HCT116 (cell line): ENCODE measurements at regions not wholly inside any gene's neighbourhood (a gene's known extent, or its start where the extent isn't known, plus 50 kb on each side); places are given as distances from the start of the nearest gene placed in this dataset.

Source experiments
- ATAC-seq: fragments of 200-7000 bp; cut with Tn5 transposase; 2 replicates; pipeline ENCODE4 v1.9.1; 2020; ENCODE audit warnings: mild to moderate bottlenecking, moderate library complexity
- BruUV-seq: library from RNA; stranded (reverse); fragments of 400-500 nt; replicated peaks from 2 replicates; lab custom pipeline; 2021; lab: Mats Ljungman, UMichigan
- CTCF ChIA-PET: fragments of 300-600 bp; sonication (Branson Sonifier 250); formaldehyde crosslinking; loops from one replicate; lab custom pipeline; 2021; ENCODE audit warnings: antibody characterized with exemption; lab: Charles Lee
- POLR2A ChIA-PET: fragments of 300-600, 350-600 bp; sonication (Branson Sonifier 250); formaldehyde crosslinking; loops from one replicate; lab custom pipeline; 2021; ENCODE audit warnings: antibody characterized with exemption; lab: Charles Lee
- RAD21 ChIA-PET, 2 experiments: fragments of 300-600 bp; sonication (Branson Sonifier 250); formaldehyde crosslinking; loops; one replicate each; lab custom pipeline; 2023; ENCODE audit warnings: low total read pairs in 2 of 2; ENCODE audit not compliant: uncharacterized antibody in 2 of 2, unreplicated experiment in 2 of 2, low non-redundant PET in 1 of 2; lab: Charles Lee
- DNase-seq: peaks from one replicate; pipeline ENCODE4 v3.0.0-alpha.2; 2010; ENCODE audit warnings: low read depth, low spot score
- H2AFZ ChIP-seq: fragments of 200-600 bp; shearing (Covaris generic), sonication (generic); 2 replicates; pipeline ENCODE4 v1.6.1; 2017; ENCODE audit warnings: low read depth, mixed run types, mixed read lengths, antibody characterized with exemption, low read length; ENCODE audit not compliant: poor library complexity, severe bottlenecking
- H3K27ac ChIP-seq: 2 replicates; pipeline ENCODE4 v1.5.1; 2012; ENCODE audit warnings: low read depth, low read length
- H3K27me3 ChIP-seq: fragments of 200-600 bp; sonication (generic); 2 replicates; pipeline ENCODE4 v1.6.1; 2016; ENCODE audit warnings: mixed run types, low read length, mixed read lengths; ENCODE audit not compliant: insufficient read depth
- H3K36me3 ChIP-seq, 2 experiments: fragments of 200-500 bp in 1 of 2; fragments of 200-600 bp in 1 of 2; sonication (Bioruptor generic) in 1 of 2; sonication (generic) in 1 of 2; 2 replicates each; pipeline versions ENCODE4 v1.5.1 to v1.6.1; 2014 to 2016; ENCODE audit warnings: low read length in 2 of 2, inconsistent platforms in 1 of 2, mixed read lengths in 1 of 2, mixed run types in 1 of 2; ENCODE audit not compliant: insufficient read depth in 2 of 2, control insufficient read depth in 1 of 2
- H3K4me1 ChIP-seq, 2 experiments: fragments of 200-600 bp in 1 of 2; sonication (generic) in 1 of 2; 2 replicates each; pipeline versions ENCODE4 v1.5.1 to v1.6.1; 2012 to 2017; ENCODE audit warnings: low read length in 2 of 2, inconsistent platforms in 1 of 2, mild to moderate bottlenecking in 1 of 2, mixed read lengths in 1 of 2, mixed run types in 1 of 2, moderate library complexity in 1 of 2; ENCODE audit not compliant: insufficient read depth in 2 of 2, control insufficient read depth in 1 of 2
- H3K4me2 ChIP-seq: fragments of 200-600 bp; sonication (generic); 2 replicates; pipeline ENCODE4 v1.6.1; 2017; ENCODE audit warnings: mixed run types, low read length, mixed read lengths
- H3K4me3 ChIP-seq, 2 experiments: fragments of 200-600 bp in 1 of 2; sonication (generic) in 1 of 2; replicated peaks in 1 of 2; 2 replicates each; pipeline ENCODE4 v1.5.1; 2011 to 2016; ENCODE audit warnings: low read length in 2 of 2, control low read depth in 1 of 2, low read depth in 1 of 2, mild to moderate bottlenecking in 1 of 2, mixed read lengths in 1 of 2, mixed run types in 1 of 2
- H3K79me2 ChIP-seq: fragments of 200-600 bp; sonication (generic); 2 replicates; pipeline ENCODE4 v1.6.1; 2017; ENCODE audit warnings: mild to moderate bottlenecking, mixed run types, low read length, moderate library complexity, mixed read lengths; ENCODE audit not compliant: insufficient read depth
- H3K9ac ChIP-seq: fragments of 200-600 bp; sonication (generic); 2 replicates; pipeline ENCODE4 v1.6.1; 2016; ENCODE audit warnings: low read length, mixed read lengths
- H3K9me2 ChIP-seq: fragments of 200-600 bp; sonication (generic), shearing (Covaris generic); 2 replicates; pipeline ENCODE4 v1.6.1; 2017; ENCODE audit warnings: mixed run types, mild to moderate bottlenecking, moderate library complexity; ENCODE audit not compliant: insufficient read depth
- H3K9me3 ChIP-seq, 2 experiments: fragments of 200-500 bp in 1 of 2; fragments of 200-600 bp in 1 of 2; sonication (Bioruptor generic) in 1 of 2; sonication (generic) in 1 of 2; 2 replicates each; pipeline ENCODE4 v1.6.1; 2014 to 2017; ENCODE audit warnings: low read length in 2 of 2, mixed read lengths in 2 of 2, inconsistent platforms in 1 of 2, low read depth in 1 of 2, mild to moderate bottlenecking in 1 of 2, mixed run types in 1 of 2, moderate library complexity in 1 of 2; ENCODE audit not compliant: control insufficient read depth in 1 of 2, insufficient read depth in 1 of 2
- H4K20me1 ChIP-seq: fragments of 200-600 bp; sonication (generic), shearing (Covaris generic); 2 replicates; pipeline ENCODE4 v1.6.1; 2017; ENCODE audit warnings: mixed run types, mild to moderate bottlenecking, moderate library complexity; ENCODE audit not compliant: insufficient read depth
- CEBPB ChIP-seq: IDR thresholded peaks from 2 replicates; pipeline ENCODE4 v1.6.1; 2012; ENCODE audit warnings: low read depth
- EGR1 ChIP-seq: IDR thresholded peaks from 2 replicates; pipeline ENCODE4 v1.6.1; 2012; ENCODE audit warnings: low read depth
- ELF1 ChIP-seq: IDR thresholded peaks from 2 replicates; pipeline ENCODE4 v1.6.1; 2012; ENCODE audit warnings: low read depth, borderline replicate concordance
- EZH2 ChIP-seq: fragments of 200-600 bp; sonication (generic); IDR thresholded peaks from 2 replicates; pipeline ENCODE4 v1.6.1; 2017; ENCODE audit warnings: antibody characterized with exemption, mixed run types
- FOSL1 ChIP-seq: IDR thresholded peaks from 2 replicates; pipeline ENCODE4 v1.6.1; 2012; ENCODE audit warnings: low read depth
- JUND ChIP-seq: IDR thresholded peaks from 2 replicates; pipeline ENCODE4 v1.6.1; 2012
- POLR2A ChIP-seq: IDR thresholded peaks from 2 replicates; pipeline ENCODE4 v1.7.0; 2011; ENCODE audit warnings: borderline replicate concordance; ENCODE audit not compliant: insufficient read depth, insufficient read length; ENCODE audit errors: extremely low read depth
- POLR2AphosphoS5 ChIP-seq: IDR thresholded peaks from 2 replicates; pipeline ENCODE4 v1.6.1; 2011; ENCODE audit warnings: mild to moderate bottlenecking, low read depth, low read length, moderate library complexity
- RAD21 ChIP-seq: IDR thresholded peaks from 2 replicates; pipeline ENCODE4 v1.6.1; 2012; ENCODE audit warnings: low read depth, mild to moderate bottlenecking
- SIN3A ChIP-seq: IDR thresholded peaks from 2 replicates; pipeline ENCODE4 v1.6.1; 2012; ENCODE audit warnings: low read depth
- SP1 ChIP-seq: IDR thresholded peaks from 2 replicates; pipeline ENCODE4 v1.6.1; 2012; ENCODE audit warnings: low read depth
- SRF ChIP-seq: IDR thresholded peaks from 2 replicates; pipeline ENCODE4 v1.6.1; 2012; ENCODE audit warnings: low read depth
- YY1 ChIP-seq: IDR thresholded peaks from 2 replicates; pipeline ENCODE4 v1.6.1; 2011; ENCODE audit warnings: low read length, low read depth, moderate library complexity, mild to moderate bottlenecking; ENCODE audit not compliant: insufficient replicate concordance; ENCODE audit errors: extremely low read depth
- ZFX ChIP-seq: fragments of 450-650 bp; IDR thresholded peaks from 2 replicates; pipeline ENCODE4 v1.6.1; 2017
- ZNF274 ChIP-seq: fragments of 200-500 bp; sonication (Bioruptor generic); IDR thresholded peaks from 2 replicates; pipeline ENCODE4 v1.6.1; 2014; ENCODE audit warnings: mild to moderate bottlenecking, low read depth, low read length, inconsistent platforms
- intact Hi-C: fragments of 100-400 bp; cut with micrococcal nuclease; formaldehyde crosslinking; loops from 2 replicates; pipeline ENCODE4 v1.10.0; 2022
- TF ChIP-seq, protein P1 (sequence below), 3 experiments: fragments of 200-600 bp in 1 of 3; sonication (generic) in 1 of 3; IDR thresholded peaks in 2 of 3; conservative IDR thresholded peaks in 1 of 3; 2 replicates each; pipeline ENCODE4 v1.5.1; 2012 to 2017; ENCODE audit warnings: low read depth in 2 of 3, low read length in 2 of 3, antibody characterized with exemption in 1 of 3, borderline replicate concordance in 1 of 3, control low read depth in 1 of 3, mild to moderate bottlenecking in 1 of 3, mixed read lengths in 1 of 3, mixed run types in 1 of 3, moderate library complexity in 1 of 3; ENCODE audit not compliant: insufficient read depth in 1 of 3
- TF ChIP-seq, protein P2 (sequence below): IDR thresholded peaks from 2 replicates; pipeline ENCODE4 v1.6.1; 2012
- TF ChIP-seq, protein P3 (sequence below): IDR thresholded peaks from 2 replicates; pipeline ENCODE4 v1.6.1; 2012

DNA sequence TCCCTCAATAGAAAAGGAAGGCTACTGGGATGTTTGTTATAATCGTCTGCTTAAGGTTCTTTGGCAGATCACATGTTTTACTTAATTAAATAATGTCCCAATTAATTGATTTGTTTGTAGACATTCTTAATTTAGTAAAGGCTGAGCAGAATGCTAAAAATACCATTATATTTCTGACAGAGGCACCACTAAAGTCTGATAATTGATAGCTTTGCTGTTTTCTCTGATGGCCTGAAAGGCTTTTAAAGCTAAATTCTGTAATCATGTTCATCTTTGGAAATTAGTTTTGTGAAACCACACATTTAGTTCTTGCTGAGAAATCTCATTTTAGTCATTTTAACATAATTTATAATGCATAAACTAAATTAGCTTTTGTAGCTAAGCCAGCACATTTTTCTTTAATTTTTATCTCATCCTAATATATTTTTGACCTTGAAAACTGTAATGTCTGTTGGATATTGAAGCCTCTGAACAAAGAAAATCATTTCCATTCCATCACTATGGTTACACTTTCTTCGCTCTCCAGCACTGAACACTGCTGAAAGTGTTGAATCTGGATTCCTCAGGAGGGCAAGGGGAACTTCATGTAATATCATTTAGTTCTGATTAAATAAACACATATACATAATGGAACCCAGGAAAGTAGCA is 329.4 kb downstream of the ELAVL2 start:
- H2AFZ ChIP-seq, result no peak overlapping the region
- ATAC-seq (no peak), DNase-seq (no peak)
- no peak overlapping the region for H3K27ac ChIP-seq
- H3K4me2 ChIP-seq, result no peak overlapping the region
- no TSS peak for BruUV-seq
- TF ChIP-seq ELF1 (no peak), CEBPB (no peak)
- TF ChIP-seq, protein P1, sequence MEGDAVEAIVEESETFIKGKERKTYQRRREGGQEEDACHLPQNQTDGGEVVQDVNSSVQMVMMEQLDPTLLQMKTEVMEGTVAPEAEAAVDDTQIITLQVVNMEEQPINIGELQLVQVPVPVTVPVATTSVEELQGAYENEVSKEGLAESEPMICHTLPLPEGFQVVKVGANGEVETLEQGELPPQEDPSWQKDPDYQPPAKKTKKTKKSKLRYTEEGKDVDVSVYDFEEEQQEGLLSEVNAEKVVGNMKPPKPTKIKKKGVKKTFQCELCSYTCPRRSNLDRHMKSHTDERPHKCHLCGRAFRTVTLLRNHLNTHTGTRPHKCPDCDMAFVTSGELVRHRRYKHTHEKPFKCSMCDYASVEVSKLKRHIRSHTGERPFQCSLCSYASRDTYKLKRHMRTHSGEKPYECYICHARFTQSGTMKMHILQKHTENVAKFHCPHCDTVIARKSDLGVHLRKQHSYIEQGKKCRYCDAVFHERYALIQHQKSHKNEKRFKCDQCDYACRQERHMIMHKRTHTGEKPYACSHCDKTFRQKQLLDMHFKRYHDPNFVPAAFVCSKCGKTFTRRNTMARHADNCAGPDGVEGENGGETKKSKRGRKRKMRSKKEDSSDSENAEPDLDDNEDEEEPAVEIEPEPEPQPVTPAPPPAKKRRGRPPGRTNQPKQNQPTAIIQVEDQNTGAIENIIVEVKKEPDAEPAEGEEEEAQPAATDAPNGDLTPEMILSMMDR (IDR thresholded peaks at IDR 0.05 in 2 of 3, conservative IDR thresholded peaks at IDR 0.05 in 1 of 3; ENCODE audit: borderline replicate concordance in 1 of 3, insufficient read depth in 1 of 3, low read depth in 2 of 3, low read length in 2 of 3), result no peak
- no peaks in the 10 kb centered on the region for H3K9me2 ChIP-seq
- no peak overlapping the region for H3K4me3 ChIP-seq
- no peaks in the 10 kb centered on the region for H3K79me2 ChIP-seq
- H4K20me1 ChIP-seq, result no peaks in the 10 kb centered on the region
- intact Hi-C loops, result no loop called here
- H3K27me3 ChIP-seq, result no peaks in the 10 kb centered on the region
- ChIA-PET CTCF (no interaction called here), POLR2A (no interaction called here), RAD21 (no interaction called here)
- H3K36me3 ChIP-seq, result no peaks in the 10 kb centered on the region
- peaks cover 7 to 26% of the 10 kb centered on the region in 2 experiments; a peak in 2 of 4 replicates for H3K9me3 ChIP-seq
- no peak overlapping the region for H3K9ac ChIP-seq
- H3K4me1 ChIP-seq, result no peaks in the 10 kb centered on the region

DNA sequence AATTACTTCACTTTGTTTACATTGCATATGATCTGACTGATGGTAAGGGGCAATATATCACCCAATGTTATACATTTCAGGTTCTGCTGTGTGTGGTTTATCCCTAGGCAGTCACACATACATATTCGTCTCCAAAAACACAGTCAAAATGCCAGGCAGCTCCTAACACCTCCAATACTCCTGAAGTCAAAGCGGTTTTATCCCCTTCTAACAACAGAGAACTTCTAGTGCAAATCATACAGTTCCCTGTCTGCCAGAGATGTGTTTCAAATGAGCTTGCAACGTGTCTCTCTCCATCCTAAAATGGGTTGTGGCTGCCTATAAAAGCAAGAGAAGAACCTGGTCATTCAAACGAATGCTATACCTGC is 328.9 kb downstream of the ELAVL2 start:
- no peaks in the 10 kb centered on the region for H3K79me2 ChIP-seq
- peaks cover 7 to 26% of the 10 kb centered on the region in 2 experiments; a peak in 2 of 4 replicates for H3K9me3 ChIP-seq
- no peak overlapping the region for H3K4me2 ChIP-seq
- TF ChIP-seq ELF1, result no peak
- TF ChIP-seq, protein P1 (IDR thresholded peaks at IDR 0.05 in 2 of 3, conservative IDR thresholded peaks at IDR 0.05 in 1 of 3; ENCODE audit: borderline replicate concordance in 1 of 3, insufficient read depth in 1 of 3, low read depth in 2 of 3, low read length in 2 of 3), result no peak
- TF ChIP-seq POLR2A, result no peak
- TF ChIP-seq EZH2, result no peak
- no peak for TF ChIP-seq FOSL1
- TF ChIP-seq RAD21, result no peak
- TF ChIP-seq EGR1, result no peak
- TF ChIP-seq POLR2AphosphoS5, result no peak
- TF ChIP-seq, protein P2, sequence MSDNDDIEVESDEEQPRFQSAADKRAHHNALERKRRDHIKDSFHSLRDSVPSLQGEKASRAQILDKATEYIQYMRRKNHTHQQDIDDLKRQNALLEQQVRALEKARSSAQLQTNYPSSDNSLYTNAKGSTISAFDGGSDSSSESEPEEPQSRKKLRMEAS, result no peak
- no peak for TF ChIP-seq SIN3A
- no peak for TF ChIP-seq JUND
- TF ChIP-seq SRF, result no peak
- no peak for TF ChIP-seq ZNF274
- TF ChIP-seq, protein P3, sequence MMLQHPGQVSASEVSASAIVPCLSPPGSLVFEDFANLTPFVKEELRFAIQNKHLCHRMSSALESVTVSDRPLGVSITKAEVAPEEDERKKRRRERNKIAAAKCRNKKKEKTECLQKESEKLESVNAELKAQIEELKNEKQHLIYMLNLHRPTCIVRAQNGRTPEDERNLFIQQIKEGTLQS, result no peak
- no peak for TF ChIP-seq YY1
- no peak for TF ChIP-seq ZFX
- no peak for TF ChIP-seq SP1
- TF ChIP-seq, all 23 proteins: peak for 0
- Histone ChIP-seq H4K20me1 (no peaks in the 10 kb centered on the region), H2AFZ (no peak overlapping the region), H3K9me2 (no peaks in the 10 kb centered on the region), H3K27me3 (no peaks in the 10 kb centered on the region), H3K4me3 (no peak overlapping the region), H3K4me1 (no peaks in the 10 kb centered on the region), H3K9ac (no peak overlapping the region), H3K27ac (no peak overlapping the region), H3K36me3 (no peaks in the 10 kb centered on the region)
- intact Hi-C loops, result no loop called here
- no peak for DNase-seq
- ChIA-PET POLR2A (no interaction called here), CTCF (no interaction called here), RAD21 (no interaction called here)
- ATAC-seq, result no peak
- BruUV-seq, result no TSS peak
